ENCODE measurements at regions not wholly inside any gene's neighbourhood (a gene's known extent, or its start where the extent isn't known, plus 50 kb on each side); places are given as distances from the start of the nearest gene placed in this dataset.

DNA sequence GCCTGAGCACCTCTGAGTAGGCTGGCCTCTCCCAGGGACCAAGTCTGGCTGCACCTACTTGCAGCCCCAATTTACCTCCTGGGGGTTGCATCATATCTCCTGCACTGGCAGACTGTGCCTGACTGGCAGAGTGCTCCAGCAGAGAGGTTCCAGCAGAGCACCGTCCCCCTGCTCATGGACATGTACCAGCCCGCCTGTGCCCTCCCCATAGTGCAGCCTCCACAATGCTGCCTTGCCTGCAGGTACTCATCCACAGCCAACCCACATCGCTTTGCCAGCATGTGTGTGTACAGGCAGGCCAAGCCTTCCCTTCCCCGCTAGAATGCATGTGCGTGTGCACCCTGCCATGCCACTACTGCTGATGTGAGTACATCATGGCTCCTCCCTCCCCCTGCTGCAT, 105.5 kb upstream of the NPSR1 start:
- H3K4me2 ChIP-seq, result no peak overlapping the region
- no peak overlapping the region for H2AFZ ChIP-seq
- no peak overlapping the region for H3K27ac ChIP-seq
- no peaks in the 10 kb centered on the region for H4K20me1 ChIP-seq (ENCODE audit: insufficient read depth)
- no peak for DNase-seq
- TF ChIP-seq CTCF (conservative IDR thresholded peaks at IDR 0.05) (no peak), EZH2 (IDR thresholded peaks at IDR 0.05; ENCODE audit: low read depth) (no peak)
- H3F3A ChIP-seq (ENCODE audit: insufficient read depth, low read depth), result no peaks in the 10 kb centered on the region
- H3K79me2 ChIP-seq (ENCODE audit: low read depth), result no peaks in the 10 kb centered on the region
- H3K9me2 ChIP-seq (ENCODE audit: insufficient read depth), result no peaks in the 10 kb centered on the region
- no peaks in the 10 kb centered on the region for H3K9me3 ChIP-seq (ENCODE audit: insufficient read depth, low read depth)
- ChIA-PET CTCF (no interaction called here), POLR2A (ENCODE audit: unreplicated experiment) (no interaction called here)
- no peak overlapping the region for H3K4me3 ChIP-seq
- no peaks in the 10 kb centered on the region for H3K4me1 ChIP-seq (replicated peaks; ENCODE audit: insufficient read depth)
- no peaks in the 10 kb centered on the region for H3K36me3 ChIP-seq (ENCODE audit: low read depth)
- no TSS peak for BruUV-seq (replicated peaks)
- intact Hi-C loops (cut with micrococcal nuclease; ENCODE audit: unreplicated experiment), result no loop called here
- H3K27me3 ChIP-seq (ENCODE audit: insufficient read depth, low read depth), result 0 out of 2 replicates have a peak, but pooled peaks cover 7% of the 10 kb centered on the region

DNA sequence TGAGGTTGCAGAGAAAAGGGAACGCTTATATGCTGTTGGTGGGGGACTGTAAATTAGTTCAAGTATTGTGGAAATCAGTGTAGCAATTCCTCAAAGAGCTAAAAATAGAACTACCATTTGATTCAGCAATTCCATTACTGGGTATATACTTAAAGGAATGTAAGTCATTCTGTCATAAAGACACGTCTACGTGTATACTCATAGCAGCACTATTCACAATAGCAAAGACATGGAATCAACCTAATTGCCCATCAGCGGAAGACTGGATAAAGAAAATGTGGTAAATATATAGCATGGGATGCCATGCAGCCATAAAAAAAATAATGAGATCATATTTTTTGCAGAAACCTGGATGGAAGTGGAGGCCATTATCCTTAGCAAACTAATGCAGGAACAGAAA, 100.0 kb upstream of the NPSR1 start:
- H3K27me3 ChIP-seq (ENCODE audit: insufficient read depth, low read depth), result peaks cover 10% of the 10 kb centered on the region; the same call in 1 of the 2 replicates
- no peaks in the 10 kb centered on the region for H4K20me1 ChIP-seq (ENCODE audit: insufficient read depth)
- H3K79me2 ChIP-seq (ENCODE audit: low read depth), result no peaks in the 10 kb centered on the region
- no peak overlapping the region for H2AFZ ChIP-seq
- no peak overlapping the region for H3K4me2 ChIP-seq
- ChIA-PET CTCF (no interaction called here), POLR2A (ENCODE audit: unreplicated experiment) (no interaction called here)
- no peaks in the 10 kb centered on the region for H3K4me1 ChIP-seq (replicated peaks; ENCODE audit: insufficient read depth)
- H3K27ac ChIP-seq, result no peak overlapping the region
- BruUV-seq (replicated peaks), result no TSS peak
- H3K9me2 ChIP-seq (ENCODE audit: insufficient read depth), result no peaks in the 10 kb centered on the region
- no peaks in the 10 kb centered on the region for H3K9me3 ChIP-seq (ENCODE audit: insufficient read depth, low read depth)
- no peaks in the 10 kb centered on the region for H3F3A ChIP-seq (ENCODE audit: insufficient read depth, low read depth)
- no peaks in the 10 kb centered on the region for H3K36me3 ChIP-seq (ENCODE audit: low read depth)
- no peak for DNase-seq
- intact Hi-C loops (cut with micrococcal nuclease; ENCODE audit: unreplicated experiment), result no loop called here
- H3K4me3 ChIP-seq, result no peak overlapping the region
- no peak for TF ChIP-seq CTCF (conservative IDR thresholded peaks at IDR 0.05)
- TF ChIP-seq EZH2 (IDR thresholded peaks at IDR 0.05; ENCODE audit: low read depth), result no peak

DNA sequence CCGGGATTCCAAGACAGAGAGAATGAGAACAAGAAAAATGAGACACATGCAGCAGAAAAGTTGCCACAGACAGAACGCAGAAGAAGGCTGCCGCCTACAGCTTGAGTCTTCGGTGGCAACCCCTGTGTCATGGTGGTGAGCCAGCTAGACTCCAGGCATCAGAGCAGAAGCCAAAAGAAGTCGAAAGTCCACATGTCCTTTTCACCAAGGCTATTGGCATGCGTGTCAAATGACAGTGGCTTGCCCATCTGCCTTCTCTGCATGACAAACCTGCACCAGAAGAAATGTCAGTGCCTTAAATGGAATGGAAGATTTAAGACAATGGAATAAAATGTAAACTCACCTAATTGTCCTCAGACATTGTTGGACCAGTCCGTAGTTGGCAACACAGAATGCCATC, 93.9 kb upstream of the NPSR1 start:
- intact Hi-C loops (cut with micrococcal nuclease; ENCODE audit: unreplicated experiment), result no loop called here

More for the DNA sequence above, 93.9 kb upstream of the NPSR1 start:
- Histone ChIP-seq H3K36me3 (ENCODE audit: low read depth) (no peaks in the 10 kb centered on the region), H3K9me2 (ENCODE audit: insufficient read depth) (no peaks in the 10 kb centered on the region), H3K4me3 (no peak overlapping the region), H3K27ac (no peak overlapping the region), H4K20me1 (ENCODE audit: insufficient read depth) (no peaks in the 10 kb centered on the region), H2AFZ (no peak overlapping the region), H3K4me1 (replicated peaks; ENCODE audit: insufficient read depth) (no peaks in the 10 kb centered on the region), H3K27me3 (ENCODE audit: insufficient read depth, low read depth) (peaks cover 22% of the 10 kb centered on the region; the same call in 1 of the 2 replicates), H3K4me2 (no peak overlapping the region), H3F3A (ENCODE audit: insufficient read depth, low read depth) (no peaks in the 10 kb centered on the region), H3K9me3 (ENCODE audit: insufficient read depth, low read depth) (no peaks in the 10 kb centered on the region), H3K79me2 (ENCODE audit: low read depth) (no peaks in the 10 kb centered on the region)
- no TSS peak for BruUV-seq (replicated peaks)
- ChIA-PET POLR2A (ENCODE audit: unreplicated experiment) (no interaction called here), CTCF (no interaction called here)
- TF ChIP-seq CTCF (conservative IDR thresholded peaks at IDR 0.05) (no peak), EZH2 (IDR thresholded peaks at IDR 0.05; ENCODE audit: low read depth) (no peak)
- peak in 1 of 2 experiments; percentile 30 for DNase-seq

Data from PC-9 (cell line).